HG03175 (cell line): ENCODE measurements at regions not wholly inside any gene's neighbourhood (a gene's known extent, or its start where the extent isn't known, plus 50 kb on each side); places are given as distances from the start of the nearest gene placed in this dataset.

Experiments
- ATAC-seq: cut with Tn5 transposase; IDR thresholded peaks from one replicate; pipeline ENCODE4 v1.9.1; 2021; ENCODE audit warnings: mild to moderate bottlenecking, moderate library complexity; ENCODE audit not compliant: unreplicated experiment

DNA sequence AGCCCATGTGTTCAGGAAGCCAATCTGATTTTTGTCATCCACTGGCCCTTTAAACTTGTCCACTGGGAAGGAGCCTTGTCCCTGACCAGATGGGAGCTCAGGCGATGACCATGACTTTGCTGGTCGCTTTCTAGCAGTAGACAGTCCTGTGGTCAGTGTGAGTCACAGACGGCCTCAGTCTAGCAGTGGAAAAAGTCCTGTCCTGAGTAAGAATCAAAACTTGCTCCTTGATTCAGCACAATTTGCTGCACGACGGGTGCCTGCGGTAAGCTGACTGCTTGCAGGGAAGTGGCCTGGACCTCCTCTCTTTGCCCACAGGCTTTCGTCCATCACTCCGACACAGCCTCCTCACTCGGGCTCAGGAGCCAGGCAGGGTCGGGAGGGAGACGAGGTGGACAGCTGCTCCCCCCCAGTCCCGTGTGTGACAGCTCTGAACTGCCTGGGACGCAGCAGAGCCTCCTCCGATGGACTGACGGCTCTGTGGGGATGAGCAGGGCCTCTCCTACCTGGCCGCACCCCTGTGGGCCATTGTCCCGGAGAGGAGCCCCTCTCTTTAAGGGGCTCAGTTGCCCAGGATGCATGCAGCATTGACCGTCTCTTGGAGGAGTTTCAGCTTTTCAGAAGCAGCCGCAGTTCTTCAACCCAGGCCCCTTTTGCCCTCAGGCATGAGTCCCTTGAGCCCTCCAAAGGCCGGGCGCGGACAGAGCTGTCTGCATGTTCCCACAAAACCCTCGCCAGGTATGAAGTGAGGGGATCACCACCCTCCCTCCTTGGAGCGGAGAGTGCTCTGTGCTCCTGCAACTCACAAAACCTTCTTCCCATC lies 209.2 kb downstream of the ANKRD60 start:
- no peak for ATAC-seq

DNA sequence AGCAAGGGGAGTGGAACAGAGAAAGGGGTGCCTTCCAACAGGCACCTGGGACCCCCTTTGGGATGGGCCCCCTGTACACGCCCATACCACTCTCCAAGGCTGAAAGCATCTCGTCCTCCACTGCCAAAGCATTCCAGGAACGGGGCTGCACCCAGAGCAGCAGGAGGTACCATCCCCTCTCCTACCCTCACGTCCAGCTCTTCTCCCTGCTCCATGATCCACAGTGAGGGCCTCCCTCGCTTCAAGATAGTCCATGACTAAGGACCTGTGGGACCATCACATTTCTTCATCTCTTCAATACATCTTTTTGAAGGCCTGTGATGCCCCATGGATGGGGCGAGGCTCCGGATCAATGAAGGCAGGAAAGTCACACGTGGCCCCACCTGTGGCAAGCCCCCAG lies 209.9 kb downstream of the ANKRD60 start:
- ATAC-seq = no peak

DNA sequence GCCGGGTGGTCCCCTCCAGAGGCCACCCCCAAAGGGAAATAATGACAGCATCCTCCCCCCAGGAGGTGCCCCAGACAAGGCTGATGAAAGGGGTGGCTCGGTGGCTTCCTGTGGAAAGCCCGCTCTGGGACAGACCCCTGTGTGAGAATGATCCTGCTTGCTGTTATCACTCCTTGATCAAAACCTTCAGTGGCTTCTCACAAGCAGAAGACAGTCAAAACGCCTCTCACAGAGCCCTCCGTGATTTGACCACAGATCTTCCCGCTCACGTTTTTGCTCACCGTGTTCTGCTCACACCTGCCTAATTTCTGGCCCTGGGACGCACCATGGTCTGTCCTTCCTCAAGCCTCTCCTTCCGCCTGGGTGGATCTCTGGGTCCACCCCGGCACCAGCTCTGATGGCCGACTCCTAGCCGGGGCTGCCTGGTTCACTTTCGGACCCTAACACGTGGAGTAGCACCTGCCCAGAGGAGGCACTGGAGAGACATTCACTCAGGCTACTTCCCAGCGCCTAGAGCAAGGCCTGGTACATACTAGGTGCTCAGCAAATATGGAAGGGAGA lies 210.4 kb downstream of the ANKRD60 start:
- no peak for ATAC-seq

GRCh38 chr20:58017231-58017969 lies 211.1 kb downstream of the ANKRD60 start:
- no peak for ATAC-seq

GRCh38 chr20:58016779-58017178 lies 211.7 kb downstream of the ANKRD60 start:
- no peak for ATAC-seq

DNA sequence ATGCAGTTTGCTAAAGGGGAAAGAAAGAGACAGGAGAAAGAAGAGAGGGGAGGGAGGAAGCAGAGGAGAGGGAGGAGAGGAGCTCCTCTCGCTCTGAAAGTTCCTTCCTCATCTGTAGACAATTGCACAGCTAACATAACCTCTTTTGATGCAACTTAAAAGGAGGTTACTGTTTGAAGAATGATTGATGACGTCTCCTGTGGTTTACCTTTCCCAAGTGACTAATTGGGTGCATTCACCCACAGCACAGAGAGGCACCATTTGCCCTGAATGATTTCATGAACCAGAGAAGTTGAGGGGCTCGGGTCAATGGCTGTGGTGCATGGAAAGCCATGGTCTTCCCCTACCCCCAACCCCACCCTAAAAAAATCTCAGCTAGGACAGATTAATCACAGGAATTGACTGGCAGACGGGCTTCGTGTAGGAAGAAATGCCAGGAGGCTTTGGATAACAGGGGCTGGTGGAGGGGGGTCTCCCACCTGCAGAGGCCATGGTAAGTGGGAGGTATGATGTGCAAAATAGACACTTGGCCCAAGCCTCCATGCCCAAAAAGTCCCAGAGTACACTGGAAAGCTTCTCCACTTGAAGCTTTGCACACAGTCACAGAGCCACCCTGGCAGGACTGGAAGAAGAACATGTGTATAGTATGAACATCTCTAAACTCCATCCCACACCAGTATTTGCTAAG lies 213.7 kb downstream of the ANKRD60 start:
- ATAC-seq = no peak

GRCh38 chr20:58012731-58013510 lies 215.5 kb downstream of the ANKRD60 start:
- no peak for ATAC-seq

- no peak for ATAC-seq
Observed at GRCh38 chr20:58011947-58012610, 216.4 kb downstream of the ANKRD60 start.

GRCh38 chr20:58011106-58011946 lies 217.1 kb downstream of the ANKRD60 start:
- no peak for ATAC-seq

DNA sequence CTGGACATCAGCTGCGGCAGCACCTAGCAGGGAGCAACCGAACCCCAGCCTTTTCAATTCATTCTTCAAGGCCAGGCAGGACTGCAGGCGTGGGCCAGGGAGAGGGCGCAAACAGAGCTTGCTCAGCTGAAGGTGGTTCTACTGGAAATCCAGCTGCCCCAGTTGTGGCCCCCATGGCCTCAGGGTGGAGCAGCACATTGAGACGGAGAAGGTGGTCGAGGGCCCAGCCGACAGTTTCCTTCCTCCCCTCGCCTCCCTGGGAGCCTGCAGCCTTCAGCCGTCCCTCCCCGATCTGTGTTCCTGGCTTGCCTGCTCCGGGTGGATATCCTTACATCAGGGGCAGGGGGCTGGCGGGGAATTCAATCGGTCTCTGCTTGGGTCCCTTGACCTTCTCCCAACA lies 217.8 kb downstream of the ANKRD60 start:
- ATAC-seq = no peak

GRCh38 chr20:58010186-58010585 lies 218.3 kb downstream of the ANKRD60 start:
- no peak for ATAC-seq

DNA sequence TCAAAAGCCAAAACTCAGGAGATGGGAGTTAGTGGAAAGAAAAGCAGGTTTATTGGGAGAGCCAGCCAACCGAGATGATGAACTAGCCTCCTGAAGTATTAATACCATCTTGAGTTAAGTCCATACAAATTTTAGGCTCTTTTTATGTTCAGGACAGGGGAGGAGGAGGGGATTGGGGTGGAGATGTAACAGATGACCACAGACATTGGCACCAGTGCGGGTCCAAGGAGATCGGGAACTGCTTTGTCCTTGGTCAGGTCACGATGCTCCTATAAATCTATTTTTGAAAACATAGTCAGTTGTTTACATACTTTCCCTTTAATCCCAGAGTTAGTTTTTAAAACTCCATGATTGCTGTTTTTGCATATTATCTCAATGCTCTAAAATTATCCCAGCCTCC lies 219.6 kb downstream of the ANKRD60 start:
- no peak for ATAC-seq

DNA sequence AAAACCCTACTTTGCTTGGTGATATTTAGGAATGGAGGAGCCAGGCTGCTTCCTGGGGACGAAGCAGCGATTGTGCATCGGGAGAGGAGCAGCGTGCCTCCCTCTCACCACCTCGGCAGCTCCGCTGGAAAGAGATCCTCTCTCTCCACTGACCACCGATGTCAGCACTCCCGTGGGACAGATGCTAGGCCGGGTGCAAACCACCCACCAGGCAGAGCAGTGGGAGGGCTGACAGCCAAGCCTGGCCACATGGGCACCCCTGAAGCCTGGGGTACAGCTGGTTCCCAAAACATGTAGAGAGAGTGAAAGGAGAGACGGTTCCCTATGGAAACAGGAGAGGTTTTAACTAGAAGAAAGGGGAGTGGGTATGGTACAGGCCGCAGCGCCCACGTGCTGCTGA lies 220.0 kb downstream of the ANKRD60 start:
- no peak for ATAC-seq

- ATAC-seq = no peak
Observed at GRCh38 chr20:58007947-58008346, 220.5 kb downstream of the ANKRD60 start.

DNA sequence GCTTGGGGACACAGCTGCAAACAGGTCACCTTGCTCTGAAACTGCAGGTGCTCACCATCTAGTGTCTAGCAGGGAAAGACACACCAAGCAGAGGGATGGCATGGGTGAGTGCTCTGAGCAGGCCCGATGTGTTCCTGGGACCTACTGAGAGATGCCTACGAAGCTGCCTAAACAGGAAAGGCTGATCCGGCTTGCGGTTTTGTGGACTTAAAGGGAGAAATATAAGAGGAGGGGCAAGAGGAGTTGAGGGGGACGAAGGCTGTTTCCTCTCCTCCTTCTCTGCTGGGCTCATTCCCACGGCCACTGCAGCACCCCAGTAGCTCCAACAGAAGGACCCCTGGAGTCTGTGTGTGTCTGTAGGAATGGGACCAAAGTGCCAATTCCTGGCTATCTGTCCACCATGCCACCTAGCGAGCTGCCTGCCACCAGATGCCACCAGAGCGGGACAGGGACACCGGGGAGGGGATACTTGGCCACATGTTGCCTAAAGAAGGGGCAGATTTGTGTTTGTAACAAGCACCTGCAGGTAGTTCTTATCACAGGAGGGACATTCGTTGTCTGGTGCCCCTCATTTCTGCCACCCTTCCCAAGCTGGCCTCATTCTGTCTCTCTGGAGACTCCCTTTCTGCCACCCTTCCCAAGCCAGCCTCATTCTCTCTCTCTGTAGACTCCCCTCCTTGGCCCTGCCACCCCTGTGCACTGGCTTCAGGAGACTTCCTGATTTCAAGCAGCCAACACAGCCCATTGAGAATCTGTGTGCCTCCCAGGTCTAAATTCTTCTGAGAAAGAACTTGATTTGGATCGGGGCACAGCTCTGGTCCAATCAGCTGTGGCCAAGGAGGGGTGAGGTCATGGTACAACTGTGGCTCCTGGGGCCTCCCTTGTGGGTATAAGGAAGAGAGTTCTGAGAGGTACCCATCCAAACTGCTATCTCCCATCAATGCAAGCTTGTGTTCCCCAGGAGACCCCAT lies 221.8 kb downstream of the ANKRD60 start:
- ATAC-seq = no peak

GRCh38 chr20:58005581-58006345 lies 222.7 kb downstream of the ANKRD60 start:
- no peak for ATAC-seq

DNA sequence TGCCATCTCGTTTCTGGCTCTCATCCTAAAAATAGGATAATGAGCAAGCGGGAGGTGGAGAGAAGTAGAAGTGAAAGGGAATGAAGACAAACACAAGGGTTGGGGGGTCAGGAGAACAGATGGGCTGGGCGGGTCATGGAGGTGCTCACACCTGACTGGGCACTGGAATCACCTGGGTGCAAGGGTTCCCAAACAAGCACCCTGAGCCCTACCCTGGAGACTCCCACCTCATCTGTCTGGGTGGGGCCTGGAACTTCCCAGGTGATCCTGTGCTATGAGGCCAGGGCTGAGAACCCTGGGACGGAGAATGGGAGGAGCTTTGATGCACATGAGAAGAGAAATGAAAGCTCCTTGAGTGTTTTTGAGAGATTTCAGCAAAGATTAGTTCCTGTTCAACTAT lies 223.6 kb downstream of the ANKRD60 start:
- ATAC-seq = no peak
